ENCODE measurements at regions not wholly inside any gene's neighbourhood (a gene's known extent, or its start where the extent isn't known, plus 50 kb on each side); places are given as distances from the start of the nearest gene placed in this dataset.

DNA sequence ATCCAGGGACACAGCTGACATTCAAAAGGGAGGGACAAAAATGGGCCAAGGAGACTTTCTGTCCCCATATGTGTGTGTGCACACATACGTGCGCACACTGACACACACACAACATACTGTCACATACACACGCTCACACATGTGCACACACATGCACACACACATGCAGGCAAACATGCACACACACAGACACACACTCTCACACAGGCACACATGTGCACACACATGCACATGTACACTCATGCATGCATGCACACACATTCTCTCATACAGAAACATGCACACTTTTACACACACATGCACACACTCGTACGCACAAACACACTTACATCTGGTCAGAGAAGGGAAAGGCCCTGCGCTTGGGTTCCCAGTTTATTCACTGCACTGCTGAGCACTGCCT, 155.1 kb upstream of the MKI67 start:
- no peaks in the 10 kb centered on the region for H3K36me3 Mint-ChIP-seq (ENCODE audit: low read depth)
- H3K4me1 Mint-ChIP-seq: no peaks in the 10 kb centered on the region
- H3K9me3 Mint-ChIP-seq: no peaks in the 10 kb centered on the region
- no peak overlapping the region for H3K4me3 Mint-ChIP-seq
- no peak for ATAC-seq (replicated peaks)
- H3K27ac Mint-ChIP-seq: no peak overlapping the region
- H3K27me3 Mint-ChIP-seq: peaks cover 25% of the 10 kb centered on the region

DNA sequence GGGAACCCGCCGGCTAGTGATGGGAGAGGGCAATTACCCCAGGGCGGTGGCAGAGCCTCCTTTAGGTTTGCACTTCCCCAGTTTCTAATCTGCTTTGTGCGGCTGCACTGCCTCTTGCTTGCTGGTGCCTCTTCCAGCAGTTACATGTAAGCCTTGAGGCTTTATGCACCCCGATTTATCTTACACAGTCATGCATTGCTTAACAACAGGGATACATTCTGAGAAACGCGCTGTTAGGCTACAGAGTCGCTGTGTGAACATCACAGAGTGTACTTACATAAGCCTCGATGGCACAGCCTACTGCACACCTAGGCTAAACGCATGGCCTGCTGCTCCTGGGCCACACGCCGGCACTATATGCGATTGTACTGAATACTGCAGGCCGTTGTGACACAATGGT, 155.6 kb upstream of the MKI67 start:
- Mint-ChIP-seq H3K27me3 (peaks cover 21% of the 10 kb centered on the region), H3K4me3 (no peak overlapping the region), H3K27ac (no peak overlapping the region), H3K4me1 (no peaks in the 10 kb centered on the region), H3K36me3 (ENCODE audit: low read depth) (no peaks in the 10 kb centered on the region), H3K9me3 (no peaks in the 10 kb centered on the region)
- ATAC-seq (replicated peaks): no peak

DNA sequence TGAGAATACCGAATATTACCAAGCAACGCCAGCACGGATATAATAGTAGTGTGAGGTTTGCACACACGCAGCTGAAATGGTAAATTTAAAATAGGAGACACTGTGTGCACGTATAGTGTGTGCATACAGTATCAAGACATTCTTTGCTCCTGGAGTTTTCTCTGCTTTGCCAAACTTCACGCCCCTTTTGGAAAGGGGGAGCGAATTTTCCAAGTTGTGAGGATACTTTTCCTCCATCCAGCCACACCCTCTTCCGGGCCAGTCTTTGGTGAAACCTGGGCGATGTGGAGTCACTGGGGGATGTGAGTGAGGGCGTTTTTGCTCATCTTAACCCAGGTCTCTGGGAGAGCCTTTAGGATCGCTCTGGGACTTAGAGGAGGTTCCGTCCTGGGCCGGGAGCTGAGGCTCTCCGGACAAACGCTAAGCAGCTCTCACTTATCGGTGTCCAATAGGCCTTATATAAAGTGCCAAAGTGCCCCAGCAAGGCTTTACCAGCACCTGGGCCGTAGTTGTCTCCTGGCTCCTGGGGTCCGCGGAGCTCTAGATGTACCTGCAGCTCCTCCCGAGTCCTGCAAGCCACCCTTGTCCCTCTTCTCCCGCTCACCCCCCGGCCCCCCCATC, 160.0 kb upstream of the MKI67 start:
- Mint-ChIP-seq H3K36me3 (ENCODE audit: low read depth) (no peaks in the 10 kb centered on the region), H3K4me3 (no peak overlapping the region), H3K9me3 (no peaks in the 10 kb centered on the region), H3K4me1 (no peaks in the 10 kb centered on the region), H3K27ac (no peak overlapping the region), H3K27me3 (peaks cover 43% of the 10 kb centered on the region)
- no peak for ATAC-seq (replicated peaks)

GRCh38 chr10:128286762-128287500, 160.7 kb upstream of the MKI67 start:
- H3K4me1 Mint-ChIP-seq: no peaks in the 10 kb centered on the region
- no peak for ATAC-seq (replicated peaks)
- no peaks in the 10 kb centered on the region for H3K36me3 Mint-ChIP-seq (ENCODE audit: low read depth)
- H3K27me3 Mint-ChIP-seq: peaks cover 43% of the 10 kb centered on the region
- no peak overlapping the region for H3K27ac Mint-ChIP-seq
- H3K4me3 Mint-ChIP-seq: no peak overlapping the region
- H3K9me3 Mint-ChIP-seq: no peaks in the 10 kb centered on the region

DNA sequence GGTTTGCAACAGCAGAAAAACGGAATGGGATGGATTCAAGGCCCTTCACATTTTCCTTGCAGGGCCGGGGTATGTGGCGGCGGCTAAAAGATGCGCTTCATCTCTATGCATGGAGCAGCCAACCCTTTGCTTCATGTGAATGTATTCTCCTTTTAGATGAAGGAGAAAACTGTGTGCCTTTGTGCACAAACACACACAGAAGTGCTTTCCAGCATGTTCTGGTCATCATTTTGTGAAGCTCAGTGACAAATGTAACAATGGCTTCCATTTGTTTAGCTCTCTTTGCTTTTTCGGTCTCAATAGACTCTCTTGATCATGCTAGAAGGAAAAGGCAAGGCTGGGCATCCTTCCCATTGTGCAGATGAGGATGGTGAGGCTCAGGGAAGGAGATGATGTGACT, 161.7 kb upstream of the MKI67 start:
- Mint-ChIP-seq H3K36me3 (ENCODE audit: low read depth) (no peaks in the 10 kb centered on the region), H3K27me3 (peaks cover 43% of the 10 kb centered on the region), H3K4me1 (no peaks in the 10 kb centered on the region), H3K27ac (no peak overlapping the region), H3K4me3 (no peak overlapping the region), H3K9me3 (no peaks in the 10 kb centered on the region)
- ATAC-seq (replicated peaks): no peak

- no peak for ATAC-seq (replicated peaks)
- peaks cover 40% of the 10 kb centered on the region for H3K27me3 Mint-ChIP-seq
- no peaks in the 10 kb centered on the region for H3K9me3 Mint-ChIP-seq
- H3K27ac Mint-ChIP-seq: no peak overlapping the region
- no peak overlapping the region for H3K4me3 Mint-ChIP-seq
- no peaks in the 10 kb centered on the region for H3K4me1 Mint-ChIP-seq
- H3K36me3 Mint-ChIP-seq (ENCODE audit: low read depth): no peaks in the 10 kb centered on the region
Measured at GRCh38 chr10:128289621-128290020, 163.4 kb upstream of the MKI67 start.

DNA sequence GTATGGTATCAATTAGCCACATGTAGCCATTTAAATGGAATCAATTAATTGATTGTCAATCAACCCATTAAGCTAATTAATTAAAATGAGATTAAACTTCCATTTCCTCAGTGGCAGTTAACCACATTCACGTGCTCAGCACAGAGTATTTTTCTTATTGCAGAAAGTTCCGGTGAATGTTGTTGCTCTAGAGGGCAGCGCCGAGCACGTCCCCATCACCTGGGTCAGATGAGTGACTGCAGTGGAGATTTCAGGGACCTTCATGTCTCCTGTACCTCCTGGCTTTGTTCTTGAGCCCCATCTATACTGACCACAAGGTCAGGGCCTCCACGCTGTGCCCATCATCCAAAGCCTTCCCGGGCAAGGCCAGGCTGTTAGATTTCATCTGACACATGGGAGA, 168.8 kb upstream of the MKI67 start:
- Mint-ChIP-seq H3K27me3 (peaks cover 9% of the 10 kb centered on the region), H3K27ac (no peak overlapping the region), H3K4me1 (no peaks in the 10 kb centered on the region), H3K9me3 (peaks cover 4% of the 10 kb centered on the region), H3K36me3 (ENCODE audit: low read depth) (no peaks in the 10 kb centered on the region), H3K4me3 (no peak overlapping the region)
- ATAC-seq (replicated peaks): no peak

- no peak for ATAC-seq (replicated peaks)
- H3K27ac Mint-ChIP-seq: no peak overlapping the region
- H3K4me3 Mint-ChIP-seq: no peak overlapping the region
- no peaks in the 10 kb centered on the region for H3K36me3 Mint-ChIP-seq (ENCODE audit: low read depth)
- H3K4me1 Mint-ChIP-seq: no peaks in the 10 kb centered on the region
- peaks cover 5% of the 10 kb centered on the region for H3K27me3 Mint-ChIP-seq
- peaks cover 10% of the 10 kb centered on the region for H3K9me3 Mint-ChIP-seq
Measured at GRCh38 chr10:128296253-128297007, 170.2 kb upstream of the MKI67 start.

DNA sequence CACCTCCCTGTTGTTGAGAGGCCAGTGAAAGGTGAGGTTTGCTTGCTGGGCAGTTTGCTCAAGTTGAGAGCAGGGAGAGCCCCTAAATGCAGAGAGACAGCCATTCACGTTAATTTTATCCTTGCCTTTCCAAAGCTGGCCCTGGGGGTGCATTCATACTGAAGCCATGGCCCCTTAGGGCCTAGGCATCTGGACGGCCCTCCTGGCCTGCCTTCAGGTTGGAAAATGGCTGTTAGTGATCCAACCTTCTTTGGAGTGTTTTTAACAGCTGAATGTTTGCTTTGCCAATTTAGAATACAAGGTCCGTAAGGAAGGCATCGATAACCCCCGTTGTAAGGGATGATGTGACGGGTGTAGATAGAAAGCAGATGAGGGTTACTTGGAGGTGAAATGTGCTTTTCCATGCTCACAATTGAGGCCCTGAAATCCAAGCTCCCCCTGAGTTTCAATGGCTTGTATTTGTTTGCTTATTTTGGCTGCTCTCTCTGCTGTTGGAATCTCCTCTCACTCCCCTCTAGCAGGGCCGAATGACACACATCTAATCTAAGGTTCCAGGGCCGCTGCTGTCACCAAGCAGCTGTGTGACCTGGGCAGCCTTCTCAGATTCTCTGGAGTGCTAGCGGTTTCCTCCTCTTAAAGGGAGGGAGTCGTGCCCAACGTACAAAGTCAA, 171.6 kb upstream of the MKI67 start:
- Mint-ChIP-seq H3K4me1 (no peaks in the 10 kb centered on the region), H3K27ac (no peak overlapping the region), H3K4me3 (no peak overlapping the region), H3K9me3 (peaks cover 14% of the 10 kb centered on the region), H3K36me3 (ENCODE audit: low read depth) (no peaks in the 10 kb centered on the region), H3K27me3 (peaks cover 5% of the 10 kb centered on the region)
- ATAC-seq (replicated peaks): no peak

DNA sequence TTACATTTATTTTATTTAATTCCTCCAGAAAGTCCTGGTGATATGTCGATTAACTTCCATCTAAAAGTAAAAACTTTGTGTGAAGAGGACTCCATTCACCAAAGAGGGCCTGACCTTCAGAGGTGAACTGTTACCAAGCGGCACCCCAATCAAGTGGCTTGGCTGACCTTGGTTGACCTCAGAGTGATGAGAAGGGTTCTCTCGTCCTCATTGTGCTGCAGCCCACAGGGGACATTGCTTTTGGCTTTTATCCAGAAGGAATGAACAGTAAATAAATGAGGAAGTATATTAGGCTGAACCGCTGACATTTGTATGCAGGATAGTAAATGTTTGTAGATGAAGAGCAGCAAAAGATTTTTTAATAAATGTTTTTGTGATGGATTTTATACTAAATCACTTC, 172.4 kb upstream of the MKI67 start:
- no peak overlapping the region for H3K4me3 Mint-ChIP-seq
- no peak overlapping the region for H3K27ac Mint-ChIP-seq
- no peak for ATAC-seq (replicated peaks)
- H3K4me1 Mint-ChIP-seq: no peaks in the 10 kb centered on the region
- H3K9me3 Mint-ChIP-seq: peaks cover 14% of the 10 kb centered on the region
- H3K36me3 Mint-ChIP-seq (ENCODE audit: low read depth): no peaks in the 10 kb centered on the region
- peaks cover 5% of the 10 kb centered on the region for H3K27me3 Mint-ChIP-seq

DNA sequence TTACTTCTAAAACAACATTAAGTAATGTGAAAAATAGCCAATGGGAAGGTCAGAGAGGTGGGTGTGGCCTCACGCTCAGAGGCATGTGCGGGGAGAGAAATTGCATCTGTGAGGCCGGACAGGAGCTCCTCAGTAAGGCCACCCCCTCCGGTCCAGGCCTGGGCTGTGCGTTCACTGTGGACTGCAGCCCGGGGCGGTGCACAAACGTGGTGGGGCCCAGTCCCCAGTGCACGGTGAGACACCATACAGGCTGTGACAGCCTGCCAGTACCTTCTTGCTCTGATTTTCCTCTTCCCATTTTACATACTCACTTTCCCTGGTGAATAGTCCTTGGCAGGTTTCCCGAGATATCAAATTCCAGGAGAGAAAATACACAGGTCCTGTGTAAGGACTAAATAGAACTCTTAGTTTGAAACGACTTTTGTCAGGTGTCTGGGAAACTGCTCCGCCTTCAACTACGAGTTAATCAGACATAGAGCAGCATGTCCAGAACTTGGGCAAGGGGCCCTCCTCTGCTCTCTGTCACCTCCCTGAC, 174.1 kb upstream of the MKI67 start:
- H3K4me1 Mint-ChIP-seq: no peaks in the 10 kb centered on the region
- peaks cover 14% of the 10 kb centered on the region for H3K9me3 Mint-ChIP-seq
- peaks cover 2% of the 10 kb centered on the region for H3K27me3 Mint-ChIP-seq
- no peak for ATAC-seq (replicated peaks)
- no peak overlapping the region for H3K4me3 Mint-ChIP-seq
- H3K36me3 Mint-ChIP-seq (ENCODE audit: low read depth): no peaks in the 10 kb centered on the region
- no peak overlapping the region for H3K27ac Mint-ChIP-seq

DNA sequence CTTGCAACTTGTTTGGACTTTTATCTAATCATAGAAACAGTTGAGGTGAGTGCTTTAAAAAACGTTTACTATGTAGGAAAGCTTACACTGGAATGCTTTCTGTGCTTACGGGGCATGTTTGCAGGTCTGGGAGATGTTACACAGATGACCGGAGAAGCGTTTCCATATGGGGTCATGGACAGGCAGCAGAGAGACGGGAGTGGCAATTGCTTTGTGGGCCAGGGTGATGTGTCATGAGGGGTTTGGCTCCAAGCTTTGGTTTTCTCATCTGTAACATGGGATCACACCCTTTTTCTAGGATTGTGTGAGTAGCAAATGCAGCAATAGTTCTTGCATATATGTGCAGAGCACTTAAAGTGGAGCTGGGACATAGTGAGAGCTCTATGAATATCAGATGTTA, 174.8 kb upstream of the MKI67 start:
- no peaks in the 10 kb centered on the region for H3K4me1 Mint-ChIP-seq
- H3K9me3 Mint-ChIP-seq: peaks cover 14% of the 10 kb centered on the region
- no peak overlapping the region for H3K4me3 Mint-ChIP-seq
- no peak for ATAC-seq (replicated peaks)
- peaks cover 2% of the 10 kb centered on the region for H3K27me3 Mint-ChIP-seq
- no peaks in the 10 kb centered on the region for H3K36me3 Mint-ChIP-seq (ENCODE audit: low read depth)
- no peak overlapping the region for H3K27ac Mint-ChIP-seq

DNA sequence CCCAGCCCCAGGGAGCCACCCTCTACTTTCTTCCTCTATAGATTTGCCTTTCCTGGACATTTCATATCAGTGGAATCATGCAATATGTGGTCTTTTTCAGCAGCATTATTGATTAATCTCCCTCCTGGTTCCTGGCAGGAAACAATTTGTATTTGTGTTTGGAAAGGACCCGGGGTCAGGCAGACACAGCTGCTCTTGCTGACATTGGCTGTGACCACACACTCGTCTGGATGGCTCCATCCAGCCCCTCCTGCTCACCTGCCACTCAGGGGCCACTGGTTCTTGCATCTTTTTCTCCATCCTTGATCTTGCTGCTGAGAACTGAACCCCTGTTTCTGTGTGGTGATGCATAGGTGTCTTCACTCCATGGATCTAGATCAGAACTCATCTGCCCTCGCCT, 176.6 kb upstream of the MKI67 start:
- no peak overlapping the region for H3K4me3 Mint-ChIP-seq
- no peaks in the 10 kb centered on the region for H3K36me3 Mint-ChIP-seq (ENCODE audit: low read depth)
- H3K4me1 Mint-ChIP-seq: no peaks in the 10 kb centered on the region
- H3K27ac Mint-ChIP-seq: no peak overlapping the region
- no peak for ATAC-seq (replicated peaks)
- peaks cover 14% of the 10 kb centered on the region for H3K9me3 Mint-ChIP-seq
- H3K27me3 Mint-ChIP-seq: no peaks in the 10 kb centered on the region

DNA sequence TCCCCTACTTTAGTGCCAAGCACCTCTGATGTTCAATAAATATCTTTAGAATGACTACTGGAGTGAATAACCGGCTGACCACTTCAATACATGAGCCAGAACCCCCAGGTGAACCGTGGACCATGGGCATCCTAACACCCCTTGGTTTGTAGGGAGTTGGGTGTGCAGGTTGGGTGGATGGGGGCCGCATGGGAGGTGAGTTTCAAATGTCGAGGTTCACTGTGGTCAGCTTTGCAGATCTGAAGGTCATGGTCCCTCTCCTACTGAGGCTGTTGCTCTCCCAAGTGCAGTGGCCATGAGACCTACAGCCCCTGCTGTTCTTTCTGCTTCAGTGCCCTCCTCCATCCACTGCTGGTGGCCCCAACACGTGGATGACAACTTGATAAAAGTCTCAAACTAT, 178.0 kb upstream of the MKI67 start:
- H3K9me3 Mint-ChIP-seq: peaks cover 14% of the 10 kb centered on the region
- H3K36me3 Mint-ChIP-seq (ENCODE audit: low read depth): no peaks in the 10 kb centered on the region
- no peak overlapping the region for H3K27ac Mint-ChIP-seq
- no peak overlapping the region for H3K4me3 Mint-ChIP-seq
- ATAC-seq (replicated peaks): no peak
- H3K27me3 Mint-ChIP-seq: no peaks in the 10 kb centered on the region
- H3K4me1 Mint-ChIP-seq: no peaks in the 10 kb centered on the region
